HCT116 (cell line): ENCODE measurements at regions not wholly inside any gene's neighbourhood (a gene's known extent, or its start where the extent isn't known, plus 50 kb on each side); places are given as distances from the start of the nearest gene placed in this dataset.

Experiments used
- CTCF ChIP-seq, 3 experiments: fragments of 200-600 bp in 1 of 3; sonication (generic) in 1 of 3; IDR thresholded peaks in 2 of 3; conservative IDR thresholded peaks in 1 of 3; 2 replicates each; pipeline ENCODE4 v1.5.1; 2012 to 2017; ENCODE audit warnings: low read depth in 2 of 3, low read length in 2 of 3, antibody characterized with exemption in 1 of 3, borderline replicate concordance in 1 of 3, control low read depth in 1 of 3, mild to moderate bottlenecking in 1 of 3, mixed read lengths in 1 of 3, mixed run types in 1 of 3, moderate library complexity in 1 of 3; ENCODE audit not compliant: insufficient read depth in 1 of 3
- EZH2phosphoT487 ChIP-seq: fragments of 200-600 bp; IDR thresholded peaks from 2 replicates; pipeline ENCODE4 v1.6.1; 2018; ENCODE audit warnings: antibody characterized with exemption, borderline replicate concordance
- FOSL1 ChIP-seq: IDR thresholded peaks from 2 replicates; pipeline ENCODE4 v1.6.1; 2012; ENCODE audit warnings: low read depth
- POLR2A ChIP-seq: IDR thresholded peaks from 2 replicates; pipeline ENCODE4 v1.7.0; 2011; ENCODE audit warnings: borderline replicate concordance; ENCODE audit not compliant: insufficient read depth, insufficient read length; ENCODE audit errors: extremely low read depth
- POLR2AphosphoS5 ChIP-seq: IDR thresholded peaks from 2 replicates; pipeline ENCODE4 v1.6.1; 2011; ENCODE audit warnings: mild to moderate bottlenecking, low read depth, low read length, moderate library complexity
- SIN3A ChIP-seq: IDR thresholded peaks from 2 replicates; pipeline ENCODE4 v1.6.1; 2012; ENCODE audit warnings: low read depth
- YY1 ChIP-seq: IDR thresholded peaks from 2 replicates; pipeline ENCODE4 v1.6.1; 2011; ENCODE audit warnings: low read length, low read depth, moderate library complexity, mild to moderate bottlenecking; ENCODE audit not compliant: insufficient replicate concordance; ENCODE audit errors: extremely low read depth
- ZBTB33 ChIP-seq: IDR thresholded peaks from 2 replicates; pipeline ENCODE4 v1.6.1; 2011; ENCODE audit warnings: mild to moderate bottlenecking, low read length, moderate library complexity; ENCODE audit not compliant: insufficient replicate concordance; ENCODE audit errors: extremely low read depth
- TF ChIP-seq, protein P1 (sequence below): IDR thresholded peaks from 2 replicates; pipeline ENCODE4 v1.6.1; 2012; ENCODE audit warnings: low read depth
- TF ChIP-seq, protein P2 (sequence below): IDR thresholded peaks from 2 replicates; pipeline ENCODE4 v1.6.1; 2012

GRCh38 chr9:81455462-81456219 is 233.7 kb downstream of the TLE1 start:
- TF ChIP-seq ZBTB33 (no peak), POLR2AphosphoS5 (no peak), SIN3A (no peak), CTCF (IDR thresholded peaks at IDR 0.05 in 2 of 3, conservative IDR thresholded peaks at IDR 0.05 in 1 of 3; ENCODE audit: borderline replicate concordance in 1 of 3, insufficient read depth in 1 of 3, low read depth in 2 of 3, low read length in 2 of 3) (no peak), EZH2phosphoT487 (no peak), POLR2A (no peak), YY1 (no peak), FOSL1 (no peak)
- TF ChIP-seq, protein P1, sequence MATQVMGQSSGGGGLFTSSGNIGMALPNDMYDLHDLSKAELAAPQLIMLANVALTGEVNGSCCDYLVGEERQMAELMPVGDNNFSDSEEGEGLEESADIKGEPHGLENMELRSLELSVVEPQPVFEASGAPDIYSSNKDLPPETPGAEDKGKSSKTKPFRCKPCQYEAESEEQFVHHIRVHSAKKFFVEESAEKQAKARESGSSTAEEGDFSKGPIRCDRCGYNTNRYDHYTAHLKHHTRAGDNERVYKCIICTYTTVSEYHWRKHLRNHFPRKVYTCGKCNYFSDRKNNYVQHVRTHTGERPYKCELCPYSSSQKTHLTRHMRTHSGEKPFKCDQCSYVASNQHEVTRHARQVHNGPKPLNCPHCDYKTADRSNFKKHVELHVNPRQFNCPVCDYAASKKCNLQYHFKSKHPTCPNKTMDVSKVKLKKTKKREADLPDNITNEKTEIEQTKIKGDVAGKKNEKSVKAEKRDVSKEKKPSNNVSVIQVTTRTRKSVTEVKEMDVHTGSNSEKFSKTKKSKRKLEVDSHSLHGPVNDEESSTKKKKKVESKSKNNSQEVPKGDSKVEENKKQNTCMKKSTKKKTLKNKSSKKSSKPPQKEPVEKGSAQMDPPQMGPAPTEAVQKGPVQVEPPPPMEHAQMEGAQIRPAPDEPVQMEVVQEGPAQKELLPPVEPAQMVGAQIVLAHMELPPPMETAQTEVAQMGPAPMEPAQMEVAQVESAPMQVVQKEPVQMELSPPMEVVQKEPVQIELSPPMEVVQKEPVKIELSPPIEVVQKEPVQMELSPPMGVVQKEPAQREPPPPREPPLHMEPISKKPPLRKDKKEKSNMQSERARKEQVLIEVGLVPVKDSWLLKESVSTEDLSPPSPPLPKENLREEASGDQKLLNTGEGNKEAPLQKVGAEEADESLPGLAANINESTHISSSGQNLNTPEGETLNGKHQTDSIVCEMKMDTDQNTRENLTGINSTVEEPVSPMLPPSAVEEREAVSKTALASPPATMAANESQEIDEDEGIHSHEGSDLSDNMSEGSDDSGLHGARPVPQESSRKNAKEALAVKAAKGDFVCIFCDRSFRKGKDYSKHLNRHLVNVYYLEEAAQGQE, result no peak
- TF ChIP-seq, protein P2, sequence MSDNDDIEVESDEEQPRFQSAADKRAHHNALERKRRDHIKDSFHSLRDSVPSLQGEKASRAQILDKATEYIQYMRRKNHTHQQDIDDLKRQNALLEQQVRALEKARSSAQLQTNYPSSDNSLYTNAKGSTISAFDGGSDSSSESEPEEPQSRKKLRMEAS, result no peak
